ENCODE measurements at regions not wholly inside any gene's neighbourhood (a gene's known extent, or its start where the extent isn't known, plus 50 kb on each side); places are given as distances from the start of the nearest gene placed in this dataset.
"Not testable (repeated sequence)": the region's sequence is repeated elsewhere in the genome, so short reads cannot be mapped to it uniquely, and the experiment has no call there.

DNA sequence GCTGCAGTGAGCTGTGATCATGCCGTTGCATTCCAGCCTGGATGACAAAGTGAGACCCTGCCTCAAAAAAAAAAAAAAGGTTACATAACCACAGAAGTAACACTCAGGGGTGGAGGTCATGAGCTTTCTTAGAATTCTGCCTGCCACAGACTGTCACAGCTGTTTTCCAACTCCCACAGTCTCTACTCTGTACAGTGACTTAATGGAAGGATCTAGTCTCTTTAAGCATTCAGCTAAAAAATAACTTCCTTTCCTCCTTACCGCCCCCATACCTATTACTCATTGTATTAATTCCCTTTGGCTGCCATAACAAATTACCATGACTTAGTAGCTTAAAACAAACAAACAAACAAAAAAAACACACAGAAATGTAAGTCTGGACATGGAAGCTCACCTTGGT lies 99.6 kb upstream of the UBE2E1 start:
- no peak for DNase-seq (ENCODE audit: low spot score)

DNA sequence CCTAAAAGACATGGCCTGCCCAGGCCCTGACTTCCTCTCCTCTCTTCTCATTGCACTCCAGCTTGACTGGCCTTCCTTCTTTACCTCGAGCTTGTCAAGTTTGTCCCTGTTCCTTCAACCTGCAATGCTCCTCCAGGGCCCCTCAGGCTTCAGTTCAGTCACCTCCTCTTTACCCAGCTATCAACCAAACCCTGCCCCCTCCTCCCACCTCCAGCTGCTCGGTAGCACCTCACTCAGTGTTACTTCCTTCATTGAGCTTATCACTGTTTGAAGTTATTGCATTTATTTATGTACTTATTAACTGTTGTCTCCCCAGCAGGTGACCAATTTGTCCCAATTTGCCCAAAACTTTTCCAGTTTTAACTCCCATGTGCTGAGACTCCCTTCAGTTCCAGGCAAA lies 95.8 kb upstream of the UBE2E1 start:
- no peak for DNase-seq (ENCODE audit: low spot score)

DNA sequence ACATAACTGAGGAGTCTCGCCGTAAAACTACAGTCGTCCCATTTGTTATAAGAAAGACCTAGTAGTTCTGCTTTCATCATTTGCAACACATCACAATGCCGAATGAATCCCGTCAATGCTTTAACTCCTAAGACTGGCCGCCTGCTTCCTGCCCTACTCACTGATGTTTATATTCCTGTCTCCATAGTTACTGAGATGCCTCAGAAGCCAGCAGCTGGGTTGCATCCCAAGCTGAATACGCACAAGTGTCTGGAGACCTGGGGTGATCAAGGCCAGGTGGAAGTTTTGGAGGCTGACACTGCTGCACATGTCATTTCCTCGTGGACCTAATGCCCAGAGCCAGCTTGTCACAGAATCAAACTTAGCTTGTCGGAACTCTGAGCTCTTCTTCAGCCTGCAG lies 95.2 kb upstream of the UBE2E1 start:
- DNase-seq (ENCODE audit: low spot score): peak; percentile 29

DNA sequence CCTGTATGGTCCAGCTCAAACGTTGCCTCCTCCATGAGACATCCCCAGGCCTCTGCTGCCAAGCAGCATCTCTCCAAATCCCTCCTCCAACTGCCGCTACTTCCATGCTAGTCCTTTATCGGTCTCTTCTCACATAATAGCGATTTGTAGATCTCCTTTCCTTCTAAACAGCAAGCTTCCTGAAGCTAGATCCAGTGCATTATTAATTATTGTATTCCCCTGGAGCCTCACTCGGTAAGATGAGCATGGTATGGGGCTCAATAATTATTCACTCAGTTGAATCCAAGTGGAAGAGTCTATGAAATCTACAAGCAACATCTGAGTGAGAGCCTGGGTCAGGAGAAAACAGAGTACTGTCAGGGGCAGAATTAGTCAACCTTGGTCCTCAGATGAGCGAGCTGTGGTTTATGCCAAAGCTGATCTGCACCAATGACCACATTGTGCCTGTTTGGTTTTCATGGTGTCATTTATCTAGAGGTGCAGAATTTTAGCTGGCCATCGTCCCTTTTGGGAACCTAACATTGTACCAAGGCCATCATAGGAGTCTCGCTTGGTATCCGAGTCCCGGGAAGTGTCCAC lies 93.8 kb upstream of the UBE2E1 start:
- no peak for DNase-seq (ENCODE audit: low spot score)

DNA sequence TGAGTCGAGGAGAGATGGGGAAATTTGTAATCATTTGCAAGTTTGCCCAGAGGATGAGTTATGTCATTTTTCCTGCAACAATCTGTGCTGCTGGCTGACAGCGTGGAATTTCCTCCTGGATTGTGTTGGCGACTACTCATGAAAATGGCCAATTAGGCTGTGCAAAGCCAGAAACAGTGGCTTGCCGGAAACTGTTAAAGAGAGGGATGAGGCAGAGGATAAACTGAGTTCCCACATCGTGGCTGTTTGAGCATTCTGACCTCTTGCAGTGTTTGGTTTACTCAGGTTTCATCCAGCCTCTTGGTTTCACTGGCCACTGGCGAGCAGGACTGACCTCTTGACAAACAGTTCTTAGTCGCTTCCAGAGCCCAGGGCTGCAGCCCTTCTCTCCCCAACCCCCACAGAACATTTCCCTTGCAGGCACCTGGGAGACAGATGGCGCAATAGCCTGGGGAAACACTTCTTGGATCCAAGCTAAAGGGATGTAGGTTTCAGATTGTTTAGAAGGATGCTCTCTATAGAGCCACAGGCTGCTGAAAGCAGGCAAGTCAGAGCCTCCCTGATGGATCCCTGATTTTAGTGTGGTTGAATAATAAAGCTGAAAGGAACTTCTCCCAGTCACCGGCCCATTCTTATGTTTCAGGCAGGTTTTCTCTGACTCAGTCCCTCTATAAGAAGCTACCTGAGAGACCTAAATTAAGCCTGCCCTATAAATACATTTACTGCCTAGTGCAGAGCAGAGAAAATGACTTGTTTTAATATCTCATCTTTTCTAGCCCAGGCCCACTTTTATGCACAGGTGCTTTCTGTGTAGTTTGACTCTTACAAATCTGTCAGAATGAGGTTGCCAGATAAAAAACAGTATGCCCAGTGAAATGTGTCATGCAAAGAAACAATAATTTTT lies 92.8 kb upstream of the UBE2E1 start:
- peak; percentile 42 for DNase-seq (ENCODE audit: low spot score)

DNA sequence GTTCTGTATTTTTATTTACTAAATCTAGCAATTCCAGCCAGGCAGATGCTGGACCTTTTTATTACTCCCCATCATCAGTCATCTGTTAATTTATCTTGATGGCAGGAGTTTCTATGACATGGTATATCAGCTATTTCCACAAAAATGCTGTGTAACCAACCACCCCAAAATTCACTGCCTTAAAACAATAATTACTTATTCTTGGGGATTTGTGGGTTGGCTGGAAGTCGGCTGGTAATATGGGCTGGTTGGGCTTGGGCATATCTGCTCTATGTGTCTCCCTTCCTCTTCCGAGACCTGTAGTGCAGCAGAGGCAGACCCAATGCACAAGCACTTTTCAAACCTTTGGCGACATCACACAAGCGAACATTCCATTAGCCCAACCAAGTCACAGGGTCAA lies 92.1 kb upstream of the UBE2E1 start:
- DNase-seq (ENCODE audit: low spot score): no peak

DNA sequence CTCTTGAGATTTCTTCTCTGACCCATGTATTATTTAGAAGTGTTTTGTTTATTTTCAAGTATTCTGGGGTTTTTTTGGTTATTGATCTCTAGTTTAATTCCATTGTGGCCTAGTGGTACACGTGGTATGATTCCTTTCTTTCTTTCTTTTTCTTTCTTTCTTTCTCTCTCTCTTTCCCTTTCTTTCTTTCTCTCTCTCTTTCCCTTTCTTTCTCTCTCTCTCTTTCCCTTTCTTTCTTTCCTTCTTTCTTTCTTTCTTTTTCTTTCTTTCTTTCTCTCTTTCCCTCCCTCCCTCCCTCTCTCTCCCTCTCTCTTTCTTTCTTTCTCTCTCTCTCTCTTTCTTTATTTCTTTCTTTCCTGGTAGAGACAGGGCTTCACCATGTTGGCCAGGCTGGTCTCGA lies 85.7 kb upstream of the UBE2E1 start:
- no peak for DNase-seq (ENCODE audit: low spot score)

DNA sequence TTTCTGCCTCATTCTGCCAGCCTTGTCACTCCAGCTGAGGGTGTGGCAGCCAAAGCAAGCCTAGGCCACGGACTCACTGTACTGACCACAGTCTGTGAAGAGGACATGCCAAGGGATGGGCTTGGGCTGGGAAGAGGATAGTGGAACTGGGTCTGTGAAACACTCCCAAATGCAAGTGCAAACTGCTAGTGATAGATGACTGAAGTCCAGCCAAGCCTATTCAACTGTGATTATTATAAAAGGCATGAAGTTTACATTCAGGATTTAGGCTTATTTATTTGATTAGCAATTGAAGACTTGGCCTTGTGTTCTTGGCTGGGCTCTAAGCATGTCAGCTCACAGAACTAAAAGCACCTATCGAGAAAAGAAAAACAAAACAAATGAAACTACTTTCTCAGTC lies 84.9 kb upstream of the UBE2E1 start:
- DNase-seq (ENCODE audit: low spot score): no peak

DNA sequence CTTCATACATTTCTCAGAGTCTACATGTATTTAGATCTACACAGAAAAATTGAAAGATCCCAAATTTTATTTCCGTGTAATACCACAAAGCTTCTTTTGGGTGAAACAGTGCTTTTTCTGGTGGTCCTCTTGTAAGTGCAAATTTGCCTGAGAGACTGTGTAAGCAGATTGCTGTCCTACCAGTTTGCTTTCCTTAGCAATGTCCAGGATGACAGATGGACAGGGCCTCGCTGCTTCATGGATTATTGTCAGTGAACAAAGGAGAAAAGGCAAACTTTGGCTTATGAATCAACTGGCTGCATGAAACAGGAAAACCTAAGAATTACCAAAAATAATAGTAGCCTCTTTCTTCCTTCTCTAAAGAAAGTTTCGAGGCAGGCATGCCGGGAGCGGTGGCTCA lies 82.6 kb upstream of the UBE2E1 start:
- DNase-seq (ENCODE audit: low spot score): no peak

DNA sequence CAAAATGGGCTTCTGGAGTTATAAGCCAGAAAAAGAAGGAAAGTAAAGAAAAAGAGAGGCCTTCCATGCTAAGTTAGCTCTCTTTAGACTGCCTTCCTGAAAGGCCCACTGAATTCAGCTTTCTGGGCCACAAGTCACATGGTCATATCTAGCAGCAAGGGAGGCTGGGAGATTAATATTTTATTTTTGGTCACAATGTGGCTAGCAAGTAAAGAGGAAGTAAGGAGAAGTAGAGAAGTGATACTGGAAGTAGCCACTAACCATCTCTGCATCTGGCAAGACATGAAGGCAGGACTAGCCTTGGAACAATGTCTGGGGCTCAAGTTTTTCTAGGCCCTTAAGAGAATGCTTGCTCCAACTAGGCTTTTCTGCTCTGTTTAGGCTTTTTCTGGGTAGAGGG lies 81.8 kb upstream of the UBE2E1 start:
- no peak for DNase-seq (ENCODE audit: low spot score)

DNA sequence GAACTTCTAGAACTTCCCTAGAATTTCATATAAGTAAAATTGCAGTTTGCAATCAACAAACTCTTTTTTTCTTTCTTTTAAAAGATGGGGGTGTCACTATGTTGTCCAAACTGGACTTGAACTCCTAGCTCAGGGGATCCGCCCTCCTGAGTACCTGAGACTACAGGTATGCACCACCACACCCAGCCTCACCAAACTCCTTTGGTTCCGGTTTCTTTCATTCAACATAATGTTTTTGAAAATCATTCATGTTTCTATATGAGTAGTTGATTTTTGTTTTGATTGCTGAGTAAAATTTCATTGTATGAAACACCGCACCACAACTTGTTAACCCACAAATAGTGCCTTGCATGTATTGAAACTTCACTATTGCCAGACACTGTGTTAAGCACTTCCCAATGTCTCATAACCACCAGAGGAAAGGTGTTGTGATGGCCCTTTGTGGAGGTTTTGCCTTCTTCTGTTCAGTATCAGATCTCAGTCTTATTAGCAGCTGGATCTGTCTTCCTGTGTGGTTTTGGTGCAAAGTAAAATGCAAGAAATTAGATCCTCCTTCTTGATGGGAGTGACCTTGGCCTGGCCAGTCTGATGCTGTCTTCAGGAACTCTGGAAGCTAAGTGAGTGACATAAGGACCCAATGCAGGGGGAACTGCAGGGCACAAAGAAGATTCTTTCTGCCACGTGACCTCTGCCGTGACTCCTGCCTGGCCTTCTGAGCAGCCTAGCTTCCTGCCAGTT lies 78.8 kb upstream of the UBE2E1 start:
- no peak for DNase-seq (ENCODE audit: low spot score)

DNA sequence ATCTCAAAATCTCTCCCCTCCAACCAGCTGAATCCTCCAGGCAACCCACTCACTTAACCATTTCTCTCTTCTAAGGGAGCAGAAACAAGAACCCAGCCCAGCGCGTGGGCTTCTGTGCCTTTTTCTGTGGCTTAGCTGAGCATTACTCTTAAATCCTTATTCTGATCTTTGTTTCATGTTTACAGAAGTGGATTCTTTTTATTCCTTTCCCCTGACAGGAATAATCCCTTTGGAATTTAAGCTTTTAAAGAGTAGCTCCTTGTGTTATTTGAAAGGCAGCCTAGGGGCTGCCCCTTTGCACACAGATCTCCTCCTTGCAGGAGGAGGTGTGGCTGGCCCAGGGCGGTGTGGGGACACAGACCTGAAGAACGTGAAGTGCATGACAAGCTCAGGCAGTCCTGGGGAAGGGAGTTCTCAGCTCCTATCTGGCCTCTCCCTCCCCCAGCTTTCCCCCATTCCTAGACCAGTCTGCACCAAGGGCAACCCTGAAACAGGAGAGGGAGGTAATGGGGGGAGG lies 77.1 kb upstream of the UBE2E1 start:
- DNase-seq (ENCODE audit: low spot score): no peak

DNA sequence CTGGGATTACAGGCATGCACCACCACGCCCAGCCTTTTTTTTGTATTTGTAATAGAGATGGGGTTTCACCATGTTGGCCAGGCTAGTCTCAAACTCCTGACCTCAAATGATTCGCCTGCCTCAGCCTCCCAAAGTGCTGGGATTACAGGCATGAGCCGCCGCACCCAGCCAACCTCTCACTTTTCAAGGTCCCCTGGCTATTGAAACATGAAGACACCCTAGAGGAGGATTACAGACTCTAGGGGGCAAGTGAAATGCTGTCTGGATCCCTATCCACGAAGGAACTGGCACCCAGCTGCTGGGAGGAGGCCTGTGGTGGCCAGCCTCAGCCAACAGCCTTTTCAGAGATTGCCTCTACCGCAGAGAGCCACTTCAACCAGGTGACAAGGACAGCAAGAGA lies 76.4 kb upstream of the UBE2E1 start:
- DNase-seq (ENCODE audit: low spot score): not testable (repeated sequence)

DNA sequence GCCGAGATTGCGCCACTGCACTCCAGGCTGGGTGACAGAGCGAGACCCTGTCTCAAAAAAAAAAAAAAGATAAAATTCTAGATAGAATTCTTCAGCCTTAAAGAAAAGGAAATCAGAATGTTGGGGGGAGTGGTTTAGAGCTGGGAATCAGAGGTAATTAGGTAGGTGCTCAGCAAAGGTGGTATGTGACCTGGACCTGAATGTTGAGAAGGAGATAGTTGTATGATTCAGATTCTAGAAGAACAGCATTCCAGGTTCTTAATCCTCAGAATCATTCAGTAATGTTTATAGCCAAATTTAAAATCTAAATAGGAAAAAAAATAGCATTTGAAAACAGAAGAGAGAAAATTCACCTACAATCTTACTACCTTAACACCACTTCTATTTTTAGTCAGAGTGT lies 71.3 kb upstream of the UBE2E1 start:
- no peak for DNase-seq (ENCODE audit: low spot score)

DNA sequence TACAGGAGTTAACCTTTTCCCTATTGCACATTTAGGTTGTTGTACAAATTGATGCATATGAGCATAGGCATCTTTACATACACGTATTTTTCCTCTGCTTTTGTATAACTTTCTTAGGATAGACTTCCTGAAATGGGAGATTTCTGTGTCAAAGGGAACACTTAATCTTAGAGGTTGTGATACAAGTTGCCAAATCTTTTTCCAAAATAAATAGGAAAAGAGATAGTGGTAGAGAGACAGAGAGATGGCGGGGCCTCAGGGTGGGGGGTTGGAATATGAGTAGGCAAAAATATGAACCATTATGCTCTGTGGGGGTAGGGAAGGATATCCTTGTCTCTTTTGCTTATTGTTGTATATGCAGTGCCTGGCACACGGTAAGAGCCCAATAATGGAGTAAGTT lies 70.7 kb upstream of the UBE2E1 start:
- DNase-seq (ENCODE audit: low spot score): no peak

DNA sequence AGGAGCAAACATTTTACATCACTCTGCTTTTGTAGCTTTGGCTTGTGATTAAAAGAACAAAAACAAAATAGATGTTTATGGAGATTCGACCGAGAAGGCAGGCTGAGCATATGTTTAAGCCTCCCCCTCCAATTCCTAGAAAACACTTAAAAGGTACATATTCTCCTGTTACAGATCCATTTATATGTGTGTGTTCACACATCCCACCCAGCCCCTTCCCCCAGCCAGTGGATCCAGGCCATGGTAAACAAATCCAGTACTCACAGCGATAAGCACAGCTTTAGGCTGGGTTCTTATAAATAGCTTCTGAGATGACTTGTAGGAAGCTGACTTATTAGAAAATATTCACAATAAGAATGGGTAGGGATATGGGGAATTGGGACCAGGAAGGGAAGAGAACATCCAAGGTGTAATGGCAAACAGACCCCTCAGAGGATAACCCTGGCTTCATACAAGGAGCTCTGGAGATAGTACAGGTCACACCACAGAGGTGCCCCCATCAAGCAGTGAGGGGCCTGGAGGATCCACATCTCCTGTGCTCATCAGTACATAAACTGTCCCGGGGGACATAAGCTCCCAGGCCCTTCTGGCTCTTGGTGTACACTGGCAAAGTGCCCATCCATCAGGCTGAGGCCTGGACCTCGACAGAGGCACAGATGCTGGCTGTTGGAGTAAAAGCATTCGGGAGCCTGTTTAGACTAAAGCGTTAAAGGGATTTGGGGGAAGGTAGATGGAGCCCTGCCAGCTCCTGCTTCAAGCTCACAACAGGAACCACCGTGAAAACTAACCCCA lies 70.0 kb upstream of the UBE2E1 start:
- DNase-seq (ENCODE audit: low spot score): no peak

DNA sequence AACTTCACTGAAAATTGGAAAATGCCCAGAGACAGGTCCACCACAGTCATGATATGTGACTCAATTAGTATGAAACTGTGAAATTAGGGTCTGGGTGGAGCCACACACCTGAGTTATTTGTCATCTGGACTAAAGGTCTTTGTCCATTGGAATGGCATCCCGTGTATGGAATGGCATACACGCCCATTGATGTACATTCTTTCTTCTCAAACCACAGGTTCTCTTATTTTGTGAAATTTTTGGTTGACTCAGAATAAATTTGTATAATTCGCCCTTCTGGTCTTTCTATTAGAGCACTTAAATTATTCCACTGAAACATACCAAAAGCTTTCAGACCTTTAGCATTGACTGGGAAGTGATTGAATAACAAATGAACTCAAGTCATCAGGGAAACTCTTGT lies 66.8 kb upstream of the UBE2E1 start:
- no peak for DNase-seq (ENCODE audit: low spot score)

DNA sequence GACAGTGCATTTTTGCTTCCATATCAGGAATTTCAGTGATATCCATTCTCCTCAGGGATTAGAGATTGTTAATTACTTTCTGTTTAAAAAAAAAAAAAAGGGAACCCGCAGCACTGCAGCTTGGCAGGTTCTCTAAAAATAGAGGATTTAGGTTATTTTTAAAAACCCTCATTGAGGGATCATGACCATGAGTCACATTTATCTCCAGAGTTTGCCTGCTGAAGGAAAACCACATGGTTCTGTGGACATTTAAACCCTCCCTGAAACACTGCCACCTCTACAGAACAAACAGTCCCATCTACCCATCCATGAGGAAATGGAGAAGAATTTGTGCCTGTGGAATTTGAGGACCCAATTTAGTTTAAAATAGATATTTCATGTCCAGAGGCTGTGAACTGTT lies 66.2 kb upstream of the UBE2E1 start:
- DNase-seq (ENCODE audit: low spot score): no peak

DNA sequence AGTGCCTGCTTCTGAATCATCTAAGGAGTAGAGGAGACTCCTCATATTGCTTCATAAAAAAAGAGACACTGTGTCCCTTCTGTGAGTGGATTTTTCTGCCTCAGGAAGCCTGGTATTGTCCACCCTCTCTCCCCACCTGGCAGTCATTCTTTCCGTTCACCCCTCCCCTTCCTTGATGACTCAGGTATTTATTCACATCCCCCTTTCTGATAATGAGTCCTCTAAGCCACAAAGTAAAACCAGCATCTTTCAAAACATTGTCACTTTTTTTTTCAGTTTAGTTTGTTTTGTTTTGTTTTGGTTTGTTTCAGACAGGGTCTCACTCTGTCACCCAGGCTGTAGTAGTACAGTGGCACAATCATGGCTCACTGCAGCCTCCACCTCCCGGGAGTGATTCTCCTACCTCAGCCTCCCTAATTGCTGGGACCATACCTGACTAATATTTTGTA lies 65.2 kb upstream of the UBE2E1 start:
- no peak for DNase-seq (ENCODE audit: low spot score)

DNA sequence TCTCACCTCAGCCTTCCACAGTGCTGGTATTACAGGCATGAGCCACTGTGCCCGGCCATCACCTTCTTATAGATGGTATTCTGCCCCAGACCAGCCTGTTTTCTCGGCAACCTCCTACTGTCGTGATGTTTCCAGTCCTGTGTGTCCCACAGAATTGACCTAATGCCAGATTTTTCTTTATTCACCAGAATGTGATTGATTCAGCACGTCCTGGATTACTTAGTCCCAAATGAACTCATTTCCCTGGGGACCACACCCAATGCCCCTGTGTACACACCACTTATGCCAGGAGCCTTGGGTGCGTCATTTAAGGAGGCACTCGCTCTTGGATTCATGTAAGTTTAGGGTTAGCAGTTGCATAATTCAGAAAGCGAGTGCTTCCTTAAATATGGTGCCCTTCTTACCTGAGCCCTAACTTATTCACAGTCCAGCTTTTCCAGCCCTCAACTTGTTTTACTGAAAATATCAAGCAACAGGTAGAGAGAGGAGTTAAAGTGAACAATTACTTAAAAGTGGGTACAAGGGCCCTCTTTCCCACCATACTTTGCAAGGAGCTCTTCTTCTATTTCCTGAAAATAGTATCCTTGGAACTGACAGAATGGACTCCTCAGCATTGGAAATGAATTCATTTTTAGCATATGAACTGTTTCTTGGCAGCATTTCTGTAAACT lies 64.6 kb upstream of the UBE2E1 start:
- DNase-seq (ENCODE audit: low spot score): peak; percentile 58

DNA sequence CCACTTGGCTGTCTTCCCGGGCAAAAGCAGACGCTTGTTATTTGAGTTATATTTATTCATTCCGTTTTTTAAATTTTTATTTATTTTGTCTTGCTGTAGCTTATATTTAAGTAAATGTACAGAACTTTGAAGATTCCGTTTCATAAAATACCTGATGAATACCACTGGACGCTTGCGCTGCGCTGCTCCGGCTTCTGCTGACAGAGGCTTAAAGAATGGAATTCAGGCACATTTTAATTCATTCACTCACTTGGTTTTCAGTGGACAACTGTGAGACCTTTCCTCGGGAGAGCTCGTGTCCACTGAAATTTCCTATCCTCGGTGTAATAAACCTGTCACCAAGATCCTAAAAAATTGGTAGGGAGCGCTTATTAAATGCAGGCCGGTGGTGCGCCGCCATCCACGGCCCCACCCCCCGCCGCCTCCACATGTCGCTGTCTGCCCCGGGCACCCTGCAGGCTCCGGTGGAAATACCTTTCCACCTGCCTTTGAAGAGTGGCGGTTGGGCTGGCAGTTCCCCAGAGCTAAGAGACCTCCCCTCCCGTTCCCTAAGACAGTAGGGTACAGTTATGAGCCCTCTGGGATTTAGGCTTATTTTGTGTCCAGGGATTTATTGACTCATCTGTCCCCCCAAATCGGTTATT lies 62.5 kb upstream of the UBE2E1 start:
- DNase-seq (ENCODE audit: low spot score): no peak
